B cell (primary cell): ENCODE measurements at regions not wholly inside any gene's neighbourhood (a gene's known extent, or its start where the extent isn't known, plus 50 kb on each side); places are given as distances from the start of the nearest gene placed in this dataset.
"Not testable (repeated sequence)": the region's sequence is repeated elsewhere in the genome, so short reads cannot be mapped to it uniquely, and the experiment has no call there.

ENCODE experiments used
- ATAC-seq: fragments of 200-7000 bp; cut with Tn5 transposase; one replicate; pipeline ENCODE4 v1.10.0; 2021; ENCODE audit warnings: low read depth, mild to moderate bottlenecking, moderate number of reproducible peaks, moderate library complexity
- CTCF ChIA-PET: fragments of 350-600 bp; sonication (Branson Sonifier 250); formaldehyde crosslinking; loops from one replicate; lab custom pipeline; 2021; ENCODE audit warnings: antibody characterized with exemption, inconsistent platforms; lab: Charles Lee
- POLR2A ChIA-PET: fragments of 350-600 bp; sonication (Branson Sonifier 250); formaldehyde crosslinking; loops from one replicate; lab custom pipeline; 2021; ENCODE audit warnings: antibody characterized with exemption; lab: Charles Lee
- DNase-seq: peaks from one replicate; pipeline ENCODE4 v3.0.0; 2013
- H2AFZ ChIP-seq: 2 replicates; pipeline ENCODE4 v1.6.1; 2012; ENCODE audit warnings: mild to moderate bottlenecking, low read depth, low read length; ENCODE audit not compliant: insufficient read depth, poor library complexity, severe bottlenecking
- H3K27ac ChIP-seq, 2 donors: 1 replicate in 1 of 2; 2 replicates in 1 of 2; pipeline ENCODE4 v1.5.1; 2012 to 2013; ENCODE audit warnings: low read length in 2 of 2, mild to moderate bottlenecking in 2 of 2, moderate library complexity in 1 of 2
- H3K27me3 ChIP-seq, 4 experiments: fragments of 200-600 bp in 1 of 4; sonication (generic) in 1 of 4; replicated peaks in 1 of 4; 1 replicate in 2 of 4; 2 replicates in 2 of 4; pipeline versions ENCODE4 v1.6.1 to v1.7.0; 2013 to 2016; ENCODE audit warnings: low read length in 3 of 4, mild to moderate bottlenecking in 2 of 4, mixed read lengths in 1 of 4, moderate library complexity in 1 of 4; ENCODE audit not compliant: insufficient read depth in 4 of 4, control insufficient read depth in 3 of 4; ENCODE audit errors: control extremely low read depth in 1 of 4
- H3K36me3 ChIP-seq, 2 experiments: replicated peaks in 1 of 2; 1 replicate in 1 of 2; 2 replicates in 1 of 2; pipeline versions ENCODE4 v1.6.1 to v1.7.1; 2013; ENCODE audit warnings: low read length in 1 of 2; ENCODE audit not compliant: insufficient read depth in 2 of 2, control insufficient read depth in 1 of 2; ENCODE audit errors: control extremely low read depth in 1 of 2, extremely low read depth in 1 of 2
- H3K4me1 ChIP-seq, 2 donors: fragments of 200-600 bp in 1 of 2; sonication (generic) in 1 of 2; 1 replicate in 1 of 2; 2 replicates in 1 of 2; pipeline versions ENCODE4 v1.5.1 to v1.6.1; 2013 to 2017; ENCODE audit warnings: low read length in 2 of 2; ENCODE audit not compliant: control insufficient read depth in 2 of 2, insufficient read depth in 2 of 2
- H3K4me2 ChIP-seq: replicated peaks from 2 replicates; pipeline ENCODE3; 2012; ENCODE audit warnings: mild to moderate bottlenecking, low read depth, low read length; ENCODE audit not compliant: poor library complexity, severe bottlenecking
- H3K4me3 ChIP-seq, 5 experiments: fragments of 200-600 bp in 1 of 5; sonication (generic) in 1 of 5; 1 replicate in 3 of 5; 2 replicates in 2 of 5; pipeline versions ENCODE4 v1.5.1 to v1.7.0; 2011 to 2016; ENCODE audit warnings: low read length in 4 of 5, mild to moderate bottlenecking in 4 of 5, low read depth in 2 of 5, control low read depth in 1 of 5, moderate library complexity in 1 of 5; ENCODE audit not compliant: insufficient read depth in 1 of 5; ENCODE audit errors: control extremely low read depth in 1 of 5, extremely low read depth in 1 of 5
- H3K79me2 ChIP-seq: fragments of 200-600 bp; sonication (generic); one replicate; pipeline ENCODE4 v1.6.0; 2016; ENCODE audit warnings: low read length; ENCODE audit not compliant: control insufficient read depth, insufficient read depth
- H3K9ac ChIP-seq: fragments of 200-600 bp; sonication (generic); 2 replicates; pipeline ENCODE4 v1.6.1; 2017; ENCODE audit warnings: mild to moderate bottlenecking, low read length, moderate library complexity
- H3K9me3 ChIP-seq, 3 donors: one replicate each; pipeline versions ENCODE4 v1.6.1 to v1.7.1; 2013; ENCODE audit warnings: low read length in 2 of 3; ENCODE audit not compliant: control insufficient read depth in 2 of 3, insufficient read depth in 1 of 3; ENCODE audit errors: control extremely low read depth in 1 of 3
- H4K20me1 ChIP-seq: 2 replicates; pipeline ENCODE4 v1.6.0; 2012; ENCODE audit warnings: mild to moderate bottlenecking, low read length; ENCODE audit not compliant: insufficient read depth, control insufficient read depth, poor library complexity, severe bottlenecking
- H3K27ac Mint-ChIP-seq: one replicate; pipeline ENCODE4 v1.8.0; 2021; ENCODE audit warnings: mixed read lengths
- H3K27me3 Mint-ChIP-seq: one replicate; pipeline ENCODE4 v1.8.0; 2021; ENCODE audit warnings: mixed read lengths
- H3K4me1 Mint-ChIP-seq: one replicate; pipeline ENCODE4 v1.8.0; 2021; ENCODE audit warnings: mixed read lengths
- H3K4me3 Mint-ChIP-seq: one replicate; pipeline ENCODE4 v1.8.0; 2021; ENCODE audit warnings: mixed read lengths
- H3K9me3 Mint-ChIP-seq: one replicate; pipeline ENCODE4 v1.8.0; 2022; ENCODE audit warnings: mixed read lengths; ENCODE audit not compliant: insufficient read depth
- EZH2 ChIP-seq: IDR thresholded peaks from 2 replicates; pipeline ENCODE4 v1.6.1; 2012; ENCODE audit warnings: borderline replicate concordance, low read depth, mild to moderate bottlenecking, moderate library complexity, low read length; ENCODE audit not compliant: insufficient read depth, poor library complexity, severe bottlenecking
- WGBS: methylation state at CpG from one replicate; pipeline ENCODE4 v1.1.5; 2013; ENCODE audit warnings: missing lambda C conversion rate; ENCODE audit not compliant: insufficient coverage; 5-methylcytosine and 5-hydroxymethylcytosine counted together
- intact Hi-C: fragments of 100-400 bp; cut with micrococcal nuclease; formaldehyde crosslinking; loops from one replicate; pipeline ENCODE4 v1.10.0; 2022
- TF ChIP-seq, protein P1 (sequence below): fragments of 200-600 bp; IDR thresholded peaks from one replicate; pipeline ENCODE4 v1.8.0; 2022; ENCODE audit warnings: antibody characterized with exemption, mild to moderate bottlenecking

GRCh38 chr7:121529003-121529402 is 132.9 kb upstream of the FAM3C start:
- DNase-seq (no peak), ATAC-seq (no peak)
- H3K9ac ChIP-seq = no peak overlapping the region
- H3K9me3 ChIP-seq = no peaks in the 10 kb centered on the region
- no peaks in the 10 kb centered on the region for H4K20me1 ChIP-seq
- intact Hi-C loops = no loop called here
- H3K79me2 ChIP-seq = no peaks in the 10 kb centered on the region
- no peak overlapping the region for H3K4me2 ChIP-seq
- Mint-ChIP-seq H3K27me3 (peaks cover 8% of the 10 kb centered on the region), H3K27ac (no peak overlapping the region), H3K4me1 (peaks cover 11% of the 10 kb centered on the region), H3K4me3 (no peak overlapping the region), H3K9me3 (no peaks in the 10 kb centered on the region)
- no peak overlapping the region for H3K4me3 ChIP-seq
- H3K36me3 ChIP-seq = no peaks in the 10 kb centered on the region
- H2AFZ ChIP-seq = no peak overlapping the region
- 100% methylated on average over 1 of the region's 3 CpGs for WGBS
- ChIA-PET POLR2A (no interaction called here), CTCF (no interaction called here)
- peaks cover 0 to 6% of the 10 kb centered on the region in 2 donors for H3K4me1 ChIP-seq
- H3K27me3 ChIP-seq = peaks cover 0 to 6% (median 1%) of the 10 kb centered on the region in 4 experiments
- no peak for TF ChIP-seq EZH2
- TF ChIP-seq, protein P1, sequence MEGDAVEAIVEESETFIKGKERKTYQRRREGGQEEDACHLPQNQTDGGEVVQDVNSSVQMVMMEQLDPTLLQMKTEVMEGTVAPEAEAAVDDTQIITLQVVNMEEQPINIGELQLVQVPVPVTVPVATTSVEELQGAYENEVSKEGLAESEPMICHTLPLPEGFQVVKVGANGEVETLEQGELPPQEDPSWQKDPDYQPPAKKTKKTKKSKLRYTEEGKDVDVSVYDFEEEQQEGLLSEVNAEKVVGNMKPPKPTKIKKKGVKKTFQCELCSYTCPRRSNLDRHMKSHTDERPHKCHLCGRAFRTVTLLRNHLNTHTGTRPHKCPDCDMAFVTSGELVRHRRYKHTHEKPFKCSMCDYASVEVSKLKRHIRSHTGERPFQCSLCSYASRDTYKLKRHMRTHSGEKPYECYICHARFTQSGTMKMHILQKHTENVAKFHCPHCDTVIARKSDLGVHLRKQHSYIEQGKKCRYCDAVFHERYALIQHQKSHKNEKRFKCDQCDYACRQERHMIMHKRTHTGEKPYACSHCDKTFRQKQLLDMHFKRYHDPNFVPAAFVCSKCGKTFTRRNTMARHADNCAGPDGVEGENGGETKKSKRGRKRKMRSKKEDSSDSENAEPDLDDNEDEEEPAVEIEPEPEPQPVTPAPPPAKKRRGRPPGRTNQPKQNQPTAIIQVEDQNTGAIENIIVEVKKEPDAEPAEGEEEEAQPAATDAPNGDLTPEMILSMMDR = no peak
- no peak overlapping the region for H3K27ac ChIP-seq

- H3K9ac ChIP-seq, H3K36me3 ChIP-seq, H3K4me1 ChIP-seq, H3K9me3 Mint-ChIP-seq, ATAC-seq, H3K27me3 Mint-ChIP-seq, CTCF ChIA-PET, H3K4me3 ChIP-seq, H3K9me3 ChIP-seq, intact Hi-C loops, H4K20me1 ChIP-seq, DNase-seq, H3K4me2 ChIP-seq, H3K27ac Mint-ChIP-seq, H3K27me3 ChIP-seq, H3K79me2 ChIP-seq, H3K4me3 Mint-ChIP-seq, H3K27ac ChIP-seq, POLR2A ChIA-PET, H2AFZ ChIP-seq: not testable (repeated sequence)
- peaks cover 11% of the 10 kb centered on the region for H3K4me1 Mint-ChIP-seq
- WGBS = 89% methylated on average over 3 of the region's 3 CpGs
These were observed 130.1 kb upstream of the FAM3C start for GRCh38 chr7:121526210-121526609.
